ENCODE measurements at regions not wholly inside any gene's neighbourhood (a gene's known extent, or its start where the extent isn't known, plus 50 kb on each side); places are given as distances from the start of the nearest gene placed in this dataset.
"Not testable (repeated sequence)": the region's sequence is repeated elsewhere in the genome, so short reads cannot be mapped to it uniquely, and the experiment has no call there.

DNA sequence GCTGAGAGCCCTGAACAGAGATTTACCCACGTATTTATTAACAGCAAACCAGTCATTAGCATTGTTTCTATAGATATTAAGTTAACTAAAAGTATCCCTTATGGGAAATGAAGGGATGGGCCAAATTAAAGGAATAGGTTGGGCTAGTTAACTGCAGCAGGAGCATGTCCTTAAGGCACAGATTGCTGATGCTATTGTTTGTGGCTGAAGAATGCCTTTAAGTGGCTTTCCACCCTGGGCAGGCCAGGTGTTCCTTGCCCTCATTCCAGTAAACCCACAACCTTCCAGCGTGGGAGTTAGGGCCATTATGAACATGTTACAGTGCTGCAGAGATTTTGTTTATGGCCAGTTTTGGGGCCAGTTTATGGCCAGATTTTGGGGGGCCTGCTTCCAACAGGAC lies 55.6 kb upstream of the FMNL2 start:
- TF ChIP-seq, protein P1, sequence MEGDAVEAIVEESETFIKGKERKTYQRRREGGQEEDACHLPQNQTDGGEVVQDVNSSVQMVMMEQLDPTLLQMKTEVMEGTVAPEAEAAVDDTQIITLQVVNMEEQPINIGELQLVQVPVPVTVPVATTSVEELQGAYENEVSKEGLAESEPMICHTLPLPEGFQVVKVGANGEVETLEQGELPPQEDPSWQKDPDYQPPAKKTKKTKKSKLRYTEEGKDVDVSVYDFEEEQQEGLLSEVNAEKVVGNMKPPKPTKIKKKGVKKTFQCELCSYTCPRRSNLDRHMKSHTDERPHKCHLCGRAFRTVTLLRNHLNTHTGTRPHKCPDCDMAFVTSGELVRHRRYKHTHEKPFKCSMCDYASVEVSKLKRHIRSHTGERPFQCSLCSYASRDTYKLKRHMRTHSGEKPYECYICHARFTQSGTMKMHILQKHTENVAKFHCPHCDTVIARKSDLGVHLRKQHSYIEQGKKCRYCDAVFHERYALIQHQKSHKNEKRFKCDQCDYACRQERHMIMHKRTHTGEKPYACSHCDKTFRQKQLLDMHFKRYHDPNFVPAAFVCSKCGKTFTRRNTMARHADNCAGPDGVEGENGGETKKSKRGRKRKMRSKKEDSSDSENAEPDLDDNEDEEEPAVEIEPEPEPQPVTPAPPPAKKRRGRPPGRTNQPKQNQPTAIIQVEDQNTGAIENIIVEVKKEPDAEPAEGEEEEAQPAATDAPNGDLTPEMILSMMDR (IDR thresholded peaks at IDR 0.05; ENCODE audit: low read depth, low read length) = not testable (repeated sequence)
- TF ChIP-seq MYC (IDR thresholded peaks at IDR 0.05; ENCODE audit: low read depth, low read length) = not testable (repeated sequence)

Data from NB4 (cell line).